ENCODE measurements at regions not wholly inside any gene's neighbourhood (a gene's known extent, or its start where the extent isn't known, plus 50 kb on each side); places are given as distances from the start of the nearest gene placed in this dataset.

- TF ChIP-seq CTCF (IDR thresholded peaks at IDR 0.05), result no peak
- no peak for TF ChIP-seq POLR2A (IDR thresholded peaks at IDR 0.05)
Measured at GRCh38 chr3:163946785-163947184, 1131.5 kb downstream of the SI start.
